Activated CD4-positive, alpha-beta T cell treated with anti-CD3 and anti-CD28 coated beads, Interleukin-2, amount 10 ng/mL, durations not matched to agents 24 days and 14 days (primary cell): ENCODE measurements at regions not wholly inside any gene's neighbourhood (a gene's known extent, or its start where the extent isn't known, plus 50 kb on each side); places are given as distances from the start of the nearest gene placed in this dataset.

ENCODE experiments used
- DNase-seq: peaks from one replicate; pipeline ENCODE4 v3.0.0; 2022
- H3K27ac Mint-ChIP-seq: one replicate; pipeline ENCODE4 v1.8.0; 2022; ENCODE audit warnings: mild to moderate bottlenecking, mixed read lengths
- H3K27me3 Mint-ChIP-seq: one replicate; pipeline ENCODE4 v1.8.0; 2022; ENCODE audit warnings: mixed read lengths
- H3K36me3 Mint-ChIP-seq: one replicate; pipeline ENCODE4 v1.8.0; 2022; ENCODE audit warnings: low read depth, mild to moderate bottlenecking, mixed read lengths
- H3K4me1 Mint-ChIP-seq: one replicate; pipeline ENCODE4 v1.8.0; 2021; ENCODE audit warnings: mixed read lengths
- H3K4me3 Mint-ChIP-seq: one replicate; pipeline ENCODE4 v1.8.0; 2022; ENCODE audit warnings: mild to moderate bottlenecking, moderate library complexity, mixed read lengths
- H3K9me3 Mint-ChIP-seq: one replicate; pipeline ENCODE4 v1.8.0; 2021; ENCODE audit warnings: mixed read lengths
- intact Hi-C: fragments of 100-400 bp; cut with micrococcal nuclease; formaldehyde crosslinking; loops from one replicate; pipeline ENCODE4 v1.15.1; 2023

DNA sequence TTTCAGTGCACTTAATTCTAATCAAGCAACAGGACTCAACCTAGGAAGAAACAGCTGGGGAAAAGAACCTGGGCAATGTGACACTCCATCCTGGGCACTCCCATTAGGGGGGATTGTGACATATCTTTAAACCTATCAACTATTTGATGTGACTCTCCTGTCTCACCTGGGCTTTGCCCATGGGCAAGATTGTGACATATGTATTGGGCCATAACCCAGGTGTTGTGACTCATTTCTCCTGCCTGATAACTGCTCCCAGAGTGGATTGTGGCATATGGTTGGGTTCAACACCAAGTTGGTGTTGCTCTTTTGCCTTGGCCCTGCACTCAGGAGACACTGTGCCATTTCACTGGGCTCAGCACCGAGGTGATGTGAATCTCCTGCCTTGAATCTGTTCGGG is 82.6 kb downstream of the ZNF723 start:
- no peaks in the 10 kb centered on the region for H3K27me3 Mint-ChIP-seq
- H3K4me1 Mint-ChIP-seq, result no peaks in the 10 kb centered on the region
- no peaks in the 10 kb centered on the region for H3K36me3 Mint-ChIP-seq
- no peak for DNase-seq
- no peak overlapping the region for H3K4me3 Mint-ChIP-seq
- H3K27ac Mint-ChIP-seq, result no peak overlapping the region
- peaks cover 17% of the 10 kb centered on the region for H3K9me3 Mint-ChIP-seq
- intact Hi-C loops, result no loop called here

DNA sequence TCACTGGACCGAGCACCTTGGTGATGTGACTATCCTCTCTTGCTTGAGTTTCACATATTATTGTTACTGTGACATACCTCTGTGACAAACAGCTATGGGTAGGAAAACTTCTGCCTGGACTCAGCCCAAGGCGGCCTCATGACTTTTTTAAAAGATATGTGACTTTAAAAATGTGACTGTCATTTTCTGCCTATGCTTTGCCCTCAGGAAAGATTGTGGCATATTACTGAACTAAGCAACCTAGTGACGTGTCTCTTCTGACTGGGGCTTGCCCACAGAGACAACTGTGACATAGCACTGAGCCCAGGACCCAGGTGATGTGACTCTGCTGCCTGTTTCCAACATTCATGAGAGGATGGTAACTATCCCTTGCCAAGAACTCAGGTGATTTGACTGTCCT is 84.8 kb downstream of the ZNF728 start:
- DNase-seq, result peak; percentile 14
- peaks cover 23% of the 10 kb centered on the region for H3K9me3 Mint-ChIP-seq
- H3K36me3 Mint-ChIP-seq, result no peaks in the 10 kb centered on the region
- H3K4me3 Mint-ChIP-seq, result no peak overlapping the region
- H3K4me1 Mint-ChIP-seq, result no peaks in the 10 kb centered on the region
- no peaks in the 10 kb centered on the region for H3K27me3 Mint-ChIP-seq
- H3K27ac Mint-ChIP-seq, result no peak overlapping the region
- intact Hi-C loops, result no loop called here

DNA sequence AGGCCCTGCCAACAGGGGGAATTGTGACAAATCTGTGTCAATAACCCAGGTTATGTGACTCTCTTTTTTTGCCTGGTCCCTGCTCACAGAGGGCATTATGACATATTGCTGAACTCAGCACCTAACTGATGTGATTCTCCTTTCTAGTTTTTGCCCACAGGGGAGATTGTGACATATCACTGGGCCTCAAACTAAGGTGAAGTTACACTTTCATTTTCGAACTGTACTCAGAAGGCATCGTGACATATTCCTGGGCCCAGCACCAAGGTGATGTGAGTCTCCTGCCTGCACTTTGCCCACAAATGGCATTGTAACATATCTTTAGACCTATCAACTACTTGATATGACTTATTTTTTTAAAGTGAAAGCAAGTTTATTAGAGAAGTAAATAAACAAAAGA is 83.0 kb downstream of the ZNF728 start:
- peak; percentile 5 for DNase-seq
- intact Hi-C loops, result no loop called here
- Mint-ChIP-seq H3K4me1 (no peaks in the 10 kb centered on the region), H3K4me3 (no peak overlapping the region), H3K9me3 (peaks cover 22% of the 10 kb centered on the region), H3K27me3 (no peaks in the 10 kb centered on the region), H3K36me3 (no peaks in the 10 kb centered on the region), H3K27ac (no peak overlapping the region)
